Naive thymus-derived CD8-positive, alpha-beta T cell (primary cell): ENCODE measurements at regions not wholly inside any gene's neighbourhood (a gene's known extent, or its start where the extent isn't known, plus 50 kb on each side); places are given as distances from the start of the nearest gene placed in this dataset.
A peak's percentile ranks its signal among the peaks of the same experiment; 100 is the strongest.

Experiments used
- ATAC-seq, 2 donors: fragments of 150-1000 bp; cut with Tn5 transposase in 1 of 2; sonication (Bioruptor Pico), chemical (Tn5 transposase) in 1 of 2; 1 replicate in 1 of 2; 2 replicates in 1 of 2; pipeline ENCODE4 v1.10.0; 2021; ENCODE audit warnings: mild to moderate bottlenecking in 2 of 2, moderate library complexity in 2 of 2
- POLR2A ChIA-PET: fragments of 350-600 bp; sonication (Branson Sonifier 250); formaldehyde crosslinking; loops from one replicate; lab custom pipeline; 2021; ENCODE audit warnings: antibody characterized with exemption; lab: Charles Lee
- DNase-seq, 10 donors: peaks; one replicate each; pipeline versions ENCODE4 v3.0.0 to v3.0.0-alpha.2; 2020 to 2022
- H3K27ac Mint-ChIP-seq, 10 donors: one replicate each; pipeline ENCODE4 v1.8.0; 2020 to 2022; ENCODE audit warnings: mild to moderate bottlenecking in 10 of 10, mixed read lengths in 10 of 10, moderate library complexity in 4 of 10, inconsistent platforms in 1 of 10
- H3K27me3 Mint-ChIP-seq, 5 donors: one replicate each; pipeline ENCODE4 v1.8.0; 2021 to 2022; ENCODE audit warnings: mixed read lengths in 5 of 5
- H3K36me3 Mint-ChIP-seq, 3 donors: one replicate each; pipeline ENCODE4 v1.8.0; 2020 to 2022; ENCODE audit warnings: mixed read lengths in 3 of 3, mild to moderate bottlenecking in 2 of 3, inconsistent platforms in 1 of 3
- H3K4me1 Mint-ChIP-seq, 4 donors: one replicate each; pipeline ENCODE4 v1.8.0; 2021 to 2022; ENCODE audit warnings: mixed read lengths in 4 of 4
- H3K4me3 Mint-ChIP-seq, 10 donors: one replicate each; pipeline ENCODE4 v1.8.0; 2020 to 2022; ENCODE audit warnings: mild to moderate bottlenecking in 10 of 10, mixed read lengths in 10 of 10, moderate library complexity in 6 of 10, inconsistent platforms in 1 of 10
- H3K9me3 Mint-ChIP-seq, 9 donors: one replicate each; pipeline ENCODE4 v1.8.0; 2020 to 2022; ENCODE audit warnings: mixed read lengths in 9 of 9, mild to moderate bottlenecking in 3 of 9, inconsistent platforms in 1 of 9, moderate library complexity in 1 of 9

DNA sequence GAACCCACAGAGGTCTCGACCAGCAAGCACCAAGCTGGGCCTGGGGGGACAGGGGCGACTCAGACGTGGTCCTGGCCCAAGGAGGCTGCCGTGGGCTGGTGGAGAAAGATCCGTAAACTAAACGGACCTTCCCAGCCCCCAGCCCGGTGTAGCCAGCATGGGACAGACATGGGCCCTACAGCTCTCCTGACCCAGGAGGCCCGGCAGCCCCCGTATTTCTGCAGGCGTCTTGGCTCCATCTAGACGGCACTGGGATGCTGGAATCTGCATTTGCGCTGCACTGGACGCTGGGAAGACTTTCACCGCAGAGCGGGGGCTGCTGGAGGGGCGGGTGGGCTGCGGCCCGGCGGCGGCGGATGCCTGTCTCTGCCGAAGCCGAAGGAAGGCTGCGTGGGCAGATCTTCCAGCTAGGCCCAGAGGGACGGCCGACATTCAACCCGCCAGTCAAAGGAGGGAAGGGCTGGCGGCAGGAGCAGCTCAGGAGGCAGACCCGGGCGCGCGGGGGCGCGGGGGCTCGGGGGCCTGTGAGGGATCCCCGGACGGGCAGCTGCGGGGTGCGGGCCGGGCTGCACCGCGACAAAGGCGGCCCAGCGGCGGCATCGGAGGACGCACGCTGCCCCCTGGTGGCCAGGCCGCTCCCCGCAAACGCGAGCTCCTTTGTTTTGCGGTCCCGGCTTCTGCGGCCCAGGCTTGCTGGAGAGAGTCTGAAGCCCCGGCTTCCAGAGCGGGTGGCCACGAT lies 266.2 kb downstream of the NSG2 start:
- ATAC-seq (peak; percentile 67 to 75), DNase-seq (peak; percentile 21 to 70 (median 46))
- Mint-ChIP-seq H3K9me3 (no peaks in the 10 kb centered on the region), H3K36me3 (no peaks in the 10 kb centered on the region), H3K4me3 (peak overlapping the region in 3 of 10 donors; percentile 34 to 63 (median 54)), H3K4me1 (peaks cover 0 to 9% (median 4%) of the 10 kb centered on the region in 4 donors), H3K27ac (no peak overlapping the region), H3K27me3 (peaks cover 20 to 80% (median 49%) of the 10 kb centered on the region in 5 donors)
- POLR2A ChIA-PET, result no interaction called here

DNA sequence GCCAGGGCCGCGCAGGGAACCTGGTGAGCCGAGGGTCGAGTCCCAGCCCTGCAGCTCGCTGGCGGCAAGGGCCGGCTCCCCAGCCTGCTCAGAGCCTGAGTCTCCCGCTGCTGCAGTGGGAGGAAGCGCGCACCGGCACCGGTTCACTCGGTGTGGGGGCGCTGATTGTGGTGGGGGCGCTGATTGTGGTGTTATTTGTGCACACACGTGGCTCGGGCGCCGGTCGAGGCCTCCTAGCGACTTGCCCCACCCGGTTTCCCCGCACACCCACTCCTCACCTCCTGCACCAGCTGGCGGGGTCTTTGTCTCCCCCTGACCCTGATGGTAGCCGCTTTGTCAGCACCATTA lies 266.7 kb downstream of the NSG2 start:
- peaks cover 0 to 9% (median 4%) of the 10 kb centered on the region in 4 donors for H3K4me1 Mint-ChIP-seq
- no peak overlapping the region for H3K27ac Mint-ChIP-seq
- no peaks in the 10 kb centered on the region for H3K9me3 Mint-ChIP-seq
- ATAC-seq (peak in 1 of 2 donors; percentile 28), DNase-seq (no peak)
- POLR2A ChIA-PET, result no interaction called here
- H3K4me3 Mint-ChIP-seq, result peak overlapping the region in 3 of 10 donors; percentile 4 to 36 (median 24)
- H3K27me3 Mint-ChIP-seq, result peaks cover 21 to 83% (median 48%) of the 10 kb centered on the region in 5 donors
- no peaks in the 10 kb centered on the region for H3K36me3 Mint-ChIP-seq

DNA sequence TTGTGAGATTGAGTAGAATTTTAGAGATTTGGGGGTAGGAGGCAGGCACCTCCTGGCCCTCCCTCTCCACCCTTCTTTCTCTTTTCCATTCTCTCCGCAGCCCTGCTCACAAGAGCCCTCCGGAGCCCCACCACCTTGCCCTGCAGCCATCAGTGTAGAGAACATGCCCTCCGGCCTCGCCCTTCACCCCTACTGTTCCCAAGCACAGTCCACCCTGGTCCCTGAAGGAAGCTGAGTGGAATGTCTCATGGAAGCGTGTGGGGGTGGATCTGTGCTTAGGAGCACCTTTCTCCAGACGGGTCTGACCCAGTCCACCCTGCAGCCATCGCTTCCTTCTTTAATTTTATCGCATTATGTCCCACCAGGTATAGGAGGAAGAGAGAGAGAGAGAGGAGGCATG lies 267.1 kb downstream of the NSG2 start:
- no peak overlapping the region for H3K27ac Mint-ChIP-seq
- H3K9me3 Mint-ChIP-seq, result no peaks in the 10 kb centered on the region
- DNase-seq, result no peak
- peaks cover 0 to 9% (median 4%) of the 10 kb centered on the region in 4 donors for H3K4me1 Mint-ChIP-seq
- POLR2A ChIA-PET, result no interaction called here
- no peak for ATAC-seq
- peaks cover 21 to 87% (median 49%) of the 10 kb centered on the region in 5 donors for H3K27me3 Mint-ChIP-seq
- H3K36me3 Mint-ChIP-seq, result no peaks in the 10 kb centered on the region
- H3K4me3 Mint-ChIP-seq, result peak overlapping the region in 6 of 10 donors; percentile 4 to 53 (median 34)

DNA sequence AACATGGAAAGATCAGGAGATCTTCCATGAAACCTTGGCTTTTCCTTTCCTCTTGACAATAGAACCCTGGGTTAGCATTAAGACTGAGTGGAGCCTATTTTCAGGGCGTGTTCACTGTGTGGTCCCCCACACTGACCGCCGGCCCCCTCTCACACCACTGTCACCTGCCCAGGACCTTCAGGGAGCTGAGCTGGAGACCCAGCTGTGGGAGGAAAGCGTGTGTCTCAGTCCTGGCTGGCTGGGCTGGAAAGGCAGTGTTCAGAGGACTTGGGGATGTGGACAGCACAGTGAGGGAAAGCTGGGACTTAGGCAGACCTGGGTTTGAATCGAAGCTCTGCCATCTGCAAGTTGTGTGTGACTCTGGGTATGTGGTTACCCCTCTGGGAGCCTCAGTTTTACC lies 268.1 kb downstream of the NSG2 start:
- ATAC-seq (no peak), DNase-seq (no peak)
- Mint-ChIP-seq H3K4me3 (peak overlapping the region in 1 of 10 donors; percentile 29), H3K9me3 (no peaks in the 10 kb centered on the region), H3K27me3 (peaks cover 21 to 83% (median 45%) of the 10 kb centered on the region in 5 donors), H3K4me1 (peaks cover 0 to 9% (median 4%) of the 10 kb centered on the region in 4 donors), H3K27ac (no peak overlapping the region), H3K36me3 (no peaks in the 10 kb centered on the region)
- POLR2A ChIA-PET, result no interaction called here

DNA sequence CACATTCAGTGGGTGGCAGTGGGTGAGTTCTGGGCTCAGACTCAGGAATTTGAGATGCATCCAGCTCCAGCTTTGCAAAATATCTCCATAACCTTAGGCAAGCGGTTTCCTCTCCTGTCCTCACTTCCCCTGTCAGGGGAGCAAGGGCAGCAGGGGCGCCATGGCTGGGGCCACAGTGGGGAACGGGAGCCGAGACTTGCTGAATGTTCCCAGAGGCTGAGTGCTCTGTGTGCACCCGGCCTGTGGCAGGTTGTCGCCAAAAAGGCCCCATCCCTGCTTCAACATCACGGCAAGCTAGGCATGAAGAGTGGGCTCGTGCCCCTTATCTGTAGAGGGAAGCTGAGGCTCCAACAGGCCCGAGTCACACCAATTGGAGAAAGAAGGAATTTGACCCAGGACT lies 268.8 kb downstream of the NSG2 start:
- POLR2A ChIA-PET, result no interaction called here
- Mint-ChIP-seq H3K27me3 (peaks cover 25 to 84% (median 48%) of the 10 kb centered on the region in 5 donors), H3K27ac (no peak overlapping the region), H3K36me3 (no peaks in the 10 kb centered on the region), H3K4me1 (peaks cover 0 to 9% (median 4%) of the 10 kb centered on the region in 4 donors), H3K9me3 (no peaks in the 10 kb centered on the region), H3K4me3 (no peak overlapping the region)
- DNase-seq, result no peak
- ATAC-seq, result no peak

DNA sequence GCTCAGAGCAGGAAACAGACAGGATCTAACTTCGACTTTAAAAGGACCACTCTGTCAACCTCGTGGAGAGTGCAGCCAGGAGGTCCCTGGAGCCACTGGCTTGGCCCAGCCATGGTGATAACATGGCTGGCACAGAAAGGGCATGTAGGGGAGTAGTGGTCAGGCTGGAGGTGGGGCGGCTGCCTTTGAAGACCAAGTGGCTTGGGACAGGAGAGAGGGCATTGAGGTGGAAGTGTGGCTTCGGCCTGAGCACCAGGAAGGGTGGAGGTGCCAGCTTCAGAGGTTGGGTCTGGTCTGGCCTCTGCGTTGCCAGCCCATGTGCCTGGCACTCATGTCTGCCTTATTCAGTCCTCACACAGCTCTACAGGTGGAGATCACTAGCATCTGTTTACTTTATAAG lies 270.0 kb downstream of the NSG2 start:
- Mint-ChIP-seq H3K27me3 (peaks cover 26 to 84% (median 53%) of the 10 kb centered on the region in 5 donors), H3K36me3 (no peaks in the 10 kb centered on the region), H3K9me3 (no peaks in the 10 kb centered on the region), H3K27ac (no peak overlapping the region), H3K4me3 (no peak overlapping the region), H3K4me1 (peaks cover 0 to 9% (median 4%) of the 10 kb centered on the region in 4 donors)
- no peak for DNase-seq
- POLR2A ChIA-PET, result interaction anchor here (0.6 kb wide), 1 partner anchor 1520 kb away, joined by 4 read pairs; no protein-coding TSS in a partner anchor
- no peak for ATAC-seq

DNA sequence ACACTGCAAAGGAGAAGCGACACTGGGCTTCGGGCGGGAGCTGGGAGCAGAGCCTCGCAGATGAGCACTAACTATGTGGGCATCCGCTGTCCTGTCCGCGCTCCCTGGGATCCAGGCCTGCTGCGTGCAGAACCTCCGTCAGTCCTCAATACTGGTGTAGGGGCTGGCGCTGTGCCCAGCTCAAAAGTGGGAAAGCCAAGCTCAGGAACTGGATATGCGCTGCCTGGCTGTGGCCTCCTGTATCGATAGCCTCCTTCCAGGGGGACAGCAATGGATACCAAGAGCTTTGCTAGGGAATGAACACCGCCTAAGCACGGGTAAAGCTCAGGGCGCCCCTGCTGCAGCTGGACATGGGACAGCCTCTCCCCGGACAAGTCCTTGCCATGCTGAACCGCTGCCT lies 270.4 kb downstream of the NSG2 start:
- POLR2A ChIA-PET, result interaction anchor here (0.6 kb wide), 1 partner anchor 1519 kb away, joined by 4 read pairs; no protein-coding TSS in a partner anchor
- Mint-ChIP-seq H3K27me3 (peaks cover 23 to 84% (median 51%) of the 10 kb centered on the region in 5 donors), H3K27ac (no peak overlapping the region), H3K9me3 (no peaks in the 10 kb centered on the region), H3K4me1 (peaks cover 0 to 6% (median 3%) of the 10 kb centered on the region in 4 donors), H3K4me3 (no peak overlapping the region), H3K36me3 (no peaks in the 10 kb centered on the region)
- no peak for ATAC-seq
- no peak for DNase-seq

DNA sequence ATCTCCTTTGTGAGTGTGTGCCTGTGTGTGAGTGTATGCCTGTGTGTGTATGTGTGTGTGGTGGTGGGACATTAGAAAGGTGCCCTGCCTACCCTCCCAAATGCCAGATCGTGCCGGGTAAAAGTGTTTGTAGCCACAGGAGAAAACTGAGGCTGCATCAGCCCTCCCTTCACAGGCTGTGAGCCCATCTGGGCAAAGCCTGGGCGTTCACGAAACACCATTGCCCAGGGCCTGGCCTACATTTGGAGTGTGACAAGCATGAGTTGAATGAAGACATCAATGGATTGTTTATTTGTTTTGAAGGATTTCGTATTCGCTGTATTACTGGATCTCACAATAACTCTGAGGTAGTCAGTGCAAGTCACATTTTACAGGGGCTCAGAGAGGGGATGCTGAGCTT lies 270.8 kb downstream of the NSG2 start:
- no peaks in the 10 kb centered on the region for H3K9me3 Mint-ChIP-seq
- H3K4me3 Mint-ChIP-seq, result no peak overlapping the region
- H3K27ac Mint-ChIP-seq, result no peak overlapping the region
- no peak for ATAC-seq
- H3K4me1 Mint-ChIP-seq, result peaks cover 0 to 4% (median 2%) of the 10 kb centered on the region in 4 donors
- no peaks in the 10 kb centered on the region for H3K36me3 Mint-ChIP-seq
- peaks cover 27 to 84% (median 52%) of the 10 kb centered on the region in 5 donors for H3K27me3 Mint-ChIP-seq
- no peak for DNase-seq
- POLR2A ChIA-PET, result interaction anchor here (0.6 kb wide), 1 partner anchor 1519 kb away, joined by 4 read pairs; no protein-coding TSS in a partner anchor

DNA sequence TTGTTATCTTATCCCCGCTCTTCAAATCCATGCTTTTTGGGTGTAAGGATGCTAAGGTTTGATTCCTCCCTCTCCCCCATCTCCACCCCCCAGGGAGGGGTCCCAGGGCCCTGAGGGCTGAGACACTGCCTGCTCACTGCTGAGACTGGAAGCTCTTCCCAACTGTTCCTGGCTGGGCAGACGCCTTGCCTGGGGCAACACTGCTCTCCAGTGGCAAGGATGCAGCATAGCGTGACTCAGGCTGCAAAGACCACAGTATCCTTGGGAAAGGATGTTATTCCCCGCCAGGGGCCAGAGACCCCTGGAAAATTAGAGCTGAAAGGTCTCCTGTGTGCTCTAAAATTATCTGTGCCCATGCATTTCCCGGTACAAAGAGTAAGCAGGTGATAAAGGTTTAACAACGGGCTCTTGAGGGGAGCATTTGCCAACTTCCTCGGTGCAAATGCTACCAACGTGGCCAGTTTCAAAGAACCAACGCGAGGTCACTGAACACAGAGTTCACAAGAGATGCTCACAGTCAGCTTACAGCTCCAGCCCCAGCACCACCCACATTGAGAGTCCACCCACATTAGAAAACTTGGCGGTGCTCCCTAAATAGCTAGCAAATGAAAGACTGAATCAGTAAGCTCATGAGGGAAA lies 271.9 kb downstream of the NSG2 start:
- Mint-ChIP-seq H3K4me1 (peaks cover 0 to 4% (median 2%) of the 10 kb centered on the region in 4 donors), H3K36me3 (no peaks in the 10 kb centered on the region), H3K27ac (no peak overlapping the region), H3K27me3 (peaks cover 30 to 93% (median 57%) of the 10 kb centered on the region in 5 donors), H3K4me3 (no peak overlapping the region), H3K9me3 (no peaks in the 10 kb centered on the region)
- ATAC-seq (no peak), DNase-seq (no peak)
- POLR2A ChIA-PET, result no interaction called here

DNA sequence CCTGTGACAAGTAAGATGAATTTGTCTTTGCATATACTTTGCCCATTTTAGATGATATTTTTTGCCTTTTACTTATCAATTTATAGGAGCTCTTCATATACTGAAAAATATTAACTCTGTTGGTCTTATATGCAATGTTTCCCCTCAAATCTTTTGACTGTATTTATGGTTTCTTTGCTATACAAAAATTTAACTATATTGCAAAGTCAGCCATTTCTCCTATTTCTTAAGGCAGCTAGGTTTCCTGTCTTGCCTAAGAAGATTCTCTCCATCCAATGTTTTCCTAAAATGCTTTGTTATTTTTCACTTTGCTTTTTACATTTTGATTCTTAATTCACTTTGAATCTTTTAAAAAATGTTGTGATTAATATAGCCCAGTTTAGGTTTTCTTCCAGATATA lies 273.1 kb downstream of the NSG2 start:
- H3K27ac Mint-ChIP-seq, result no peak overlapping the region
- DNase-seq (no peak), ATAC-seq (no peak)
- no peaks in the 10 kb centered on the region for H3K9me3 Mint-ChIP-seq
- H3K4me3 Mint-ChIP-seq, result no peak overlapping the region
- POLR2A ChIA-PET, result no interaction called here
- H3K4me1 Mint-ChIP-seq, result peaks cover 0 to 2% (median 0%) of the 10 kb centered on the region in 4 donors
- H3K27me3 Mint-ChIP-seq, result peaks cover 29 to 92% (median 53%) of the 10 kb centered on the region in 5 donors
- no peaks in the 10 kb centered on the region for H3K36me3 Mint-ChIP-seq

DNA sequence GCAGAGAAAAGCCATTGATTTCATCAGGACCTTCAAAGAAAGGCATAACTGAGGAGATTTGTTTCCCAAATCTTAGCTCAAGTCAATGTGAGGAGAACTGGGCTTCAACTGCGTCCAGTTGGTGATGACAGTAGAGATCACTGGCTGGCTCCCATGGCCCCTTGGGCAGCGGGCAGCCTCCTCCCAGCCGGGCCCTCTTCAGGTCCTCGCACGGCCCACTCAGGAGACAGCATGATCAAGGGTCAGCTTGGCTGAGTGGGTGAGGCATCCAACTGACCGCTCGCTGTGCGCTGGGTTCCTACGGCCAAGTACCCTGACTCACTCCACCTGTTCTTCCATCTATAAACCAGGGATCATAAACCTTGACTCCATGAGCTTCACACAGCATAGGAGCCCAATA lies 274.0 kb downstream of the NSG2 start:
- Mint-ChIP-seq H3K27me3 (peaks cover 32 to 84% (median 50%) of the 10 kb centered on the region in 5 donors), H3K4me3 (no peak overlapping the region), H3K36me3 (peaks cover 0 to under 1% (median 0%) of the 10 kb centered on the region in 3 donors), H3K9me3 (no peaks in the 10 kb centered on the region), H3K27ac (no peak overlapping the region), H3K4me1 (peaks cover 0 to 2% (median 0%) of the 10 kb centered on the region in 4 donors)
- DNase-seq (no peak), ATAC-seq (no peak)
- POLR2A ChIA-PET, result no interaction called here

DNA sequence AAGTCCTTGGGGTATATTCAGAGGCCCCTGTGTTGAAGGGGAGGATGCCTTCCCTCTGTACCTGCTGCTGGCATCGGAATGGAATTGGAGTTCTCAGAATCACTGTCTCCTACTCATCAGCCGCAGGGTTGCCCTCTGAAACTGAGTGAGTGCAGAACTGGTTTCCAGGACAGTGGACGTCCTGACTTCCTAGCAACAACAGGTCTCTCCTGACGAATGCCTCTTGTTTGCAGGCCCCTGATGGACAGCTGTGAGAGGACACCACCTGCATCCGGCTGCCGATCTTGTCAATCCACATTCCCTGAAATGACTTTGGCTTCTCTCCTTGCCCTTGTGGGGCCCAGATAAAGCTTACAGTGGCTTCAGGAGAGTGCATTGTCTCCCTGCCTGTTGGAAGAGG lies 274.5 kb downstream of the NSG2 start:
- H3K36me3 Mint-ChIP-seq, result peaks cover 0 to 4% (median 0%) of the 10 kb centered on the region in 3 donors
- no peak overlapping the region for H3K27ac Mint-ChIP-seq
- peaks cover 32 to 84% (median 49%) of the 10 kb centered on the region in 5 donors for H3K27me3 Mint-ChIP-seq
- POLR2A ChIA-PET, result no interaction called here
- no peaks in the 10 kb centered on the region for H3K9me3 Mint-ChIP-seq
- no peak overlapping the region for H3K4me3 Mint-ChIP-seq
- ATAC-seq (no peak), DNase-seq (no peak)
- H3K4me1 Mint-ChIP-seq, result peaks cover 0 to 2% (median 0%) of the 10 kb centered on the region in 4 donors

DNA sequence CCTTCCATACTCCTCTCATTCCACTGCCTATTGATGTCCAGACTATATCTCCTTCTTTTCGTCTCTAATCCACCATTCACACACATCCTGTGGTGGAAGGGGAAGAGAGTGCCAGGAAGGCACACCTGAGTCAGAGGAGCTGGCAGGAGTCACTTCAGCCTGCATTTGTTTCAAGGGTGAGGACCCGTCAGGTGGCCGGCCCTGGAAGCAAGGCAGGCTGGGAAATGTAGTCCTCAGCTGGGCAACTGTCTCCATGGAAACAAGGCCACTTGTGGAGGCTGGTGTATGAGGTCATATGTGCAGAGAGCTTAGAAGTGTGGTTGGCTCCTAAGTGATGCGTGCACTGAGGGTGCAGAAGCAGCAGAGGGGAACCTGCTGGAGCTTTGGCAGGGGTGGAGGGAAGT lies 278.4 kb downstream of the NSG2 start:
- ATAC-seq (no peak), DNase-seq (no peak)
- no peaks in the 10 kb centered on the region for H3K4me1 Mint-ChIP-seq
- no peak overlapping the region for H3K4me3 Mint-ChIP-seq
- no peak overlapping the region for H3K27ac Mint-ChIP-seq
- no peaks in the 10 kb centered on the region for H3K9me3 Mint-ChIP-seq
- H3K27me3 Mint-ChIP-seq, result peaks cover 23 to 52% (median 33%) of the 10 kb centered on the region in 5 donors
- H3K36me3 Mint-ChIP-seq, result peaks cover 0 to 4% (median 0%) of the 10 kb centered on the region in 3 donors
- POLR2A ChIA-PET, result no interaction called here
